ENCODE measurements at regions not wholly inside any gene's neighbourhood (a gene's known extent, or its start where the extent isn't known, plus 50 kb on each side); places are given as distances from the start of the nearest gene placed in this dataset.

DNA sequence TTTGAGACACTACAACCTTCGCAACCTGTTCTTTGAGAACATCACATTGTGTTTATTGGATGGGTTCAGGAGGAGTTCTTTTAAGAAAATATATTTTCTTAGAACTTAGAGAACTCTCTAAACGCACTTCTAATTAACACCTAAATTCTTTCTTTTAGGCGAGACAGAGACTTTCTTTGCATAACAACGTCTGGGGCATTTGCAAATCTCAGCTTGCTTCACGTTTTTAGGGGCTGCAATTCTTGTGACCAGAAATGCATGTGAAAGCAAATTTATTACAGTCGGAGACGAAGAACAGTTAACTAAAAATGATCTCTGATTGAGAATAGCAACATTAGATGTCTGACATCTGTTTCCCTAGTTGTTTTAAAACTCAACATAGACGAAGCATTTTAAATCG lies 568.3 kb upstream of the ZNF717 start:
- TF ChIP-seq, protein P1, sequence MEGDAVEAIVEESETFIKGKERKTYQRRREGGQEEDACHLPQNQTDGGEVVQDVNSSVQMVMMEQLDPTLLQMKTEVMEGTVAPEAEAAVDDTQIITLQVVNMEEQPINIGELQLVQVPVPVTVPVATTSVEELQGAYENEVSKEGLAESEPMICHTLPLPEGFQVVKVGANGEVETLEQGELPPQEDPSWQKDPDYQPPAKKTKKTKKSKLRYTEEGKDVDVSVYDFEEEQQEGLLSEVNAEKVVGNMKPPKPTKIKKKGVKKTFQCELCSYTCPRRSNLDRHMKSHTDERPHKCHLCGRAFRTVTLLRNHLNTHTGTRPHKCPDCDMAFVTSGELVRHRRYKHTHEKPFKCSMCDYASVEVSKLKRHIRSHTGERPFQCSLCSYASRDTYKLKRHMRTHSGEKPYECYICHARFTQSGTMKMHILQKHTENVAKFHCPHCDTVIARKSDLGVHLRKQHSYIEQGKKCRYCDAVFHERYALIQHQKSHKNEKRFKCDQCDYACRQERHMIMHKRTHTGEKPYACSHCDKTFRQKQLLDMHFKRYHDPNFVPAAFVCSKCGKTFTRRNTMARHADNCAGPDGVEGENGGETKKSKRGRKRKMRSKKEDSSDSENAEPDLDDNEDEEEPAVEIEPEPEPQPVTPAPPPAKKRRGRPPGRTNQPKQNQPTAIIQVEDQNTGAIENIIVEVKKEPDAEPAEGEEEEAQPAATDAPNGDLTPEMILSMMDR (IDR thresholded peaks at IDR 0.05; ENCODE audit: insufficient read depth, low read depth, low read length, missing control alignments): no peak
- H3K4me3 ChIP-seq (ENCODE audit: low read depth, low read length): no peak overlapping the region
- no peak for DNase-seq (ENCODE audit: low read depth)

DNA sequence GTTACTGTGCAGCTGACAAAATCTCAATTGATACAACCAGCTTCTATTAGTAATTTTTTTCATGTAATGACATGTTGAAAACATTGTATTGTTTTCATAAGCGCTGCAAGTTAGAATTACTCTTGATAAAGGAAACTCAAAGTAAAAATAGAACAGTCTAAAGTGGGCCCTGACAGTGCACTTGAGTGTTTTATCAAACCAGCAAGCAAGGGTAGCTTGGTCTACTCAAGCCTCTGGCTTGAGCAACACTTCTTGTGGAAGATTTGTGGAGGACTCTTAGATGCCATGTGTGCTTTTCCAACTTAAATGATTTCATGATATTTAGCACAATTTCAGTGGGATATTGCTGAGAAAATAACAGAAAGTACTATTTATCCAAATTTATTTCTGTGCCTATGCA lies 575.7 kb upstream of the ZNF717 start:
- H3K4me3 ChIP-seq (ENCODE audit: low read depth, low read length): no peak overlapping the region; the same call in 1 of the 2 replicates
- no peak for DNase-seq (ENCODE audit: low read depth)
- TF ChIP-seq, protein P1 (IDR thresholded peaks at IDR 0.05; ENCODE audit: insufficient read depth, low read depth, low read length, missing control alignments): no peak

DNA sequence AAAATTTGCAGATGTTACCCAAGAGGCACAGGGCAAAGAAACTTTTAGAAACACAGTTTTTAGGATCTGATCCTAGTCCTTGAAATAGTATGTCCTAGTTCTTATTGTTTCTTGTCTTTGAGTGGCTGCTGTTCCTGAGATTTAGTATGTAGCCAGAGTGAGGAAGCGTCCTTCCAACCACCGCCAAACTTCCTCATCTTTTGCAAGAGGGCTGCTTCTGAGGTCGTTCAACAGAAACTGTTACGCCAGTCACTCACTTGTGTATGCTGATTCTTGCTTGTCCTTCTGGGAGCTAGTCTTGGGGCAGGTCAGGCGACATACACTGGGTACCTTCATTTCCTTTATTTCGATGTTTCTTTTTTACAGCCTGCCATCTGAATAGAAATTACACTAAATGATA lies 577.3 kb upstream of the ZNF717 start:
- no peak overlapping the region for H3K4me3 ChIP-seq (ENCODE audit: low read depth, low read length)
- TF ChIP-seq, protein P1 (IDR thresholded peaks at IDR 0.05; ENCODE audit: insufficient read depth, low read depth, low read length, missing control alignments): no peak
- peak; percentile 36 for DNase-seq (ENCODE audit: low read depth)

DNA sequence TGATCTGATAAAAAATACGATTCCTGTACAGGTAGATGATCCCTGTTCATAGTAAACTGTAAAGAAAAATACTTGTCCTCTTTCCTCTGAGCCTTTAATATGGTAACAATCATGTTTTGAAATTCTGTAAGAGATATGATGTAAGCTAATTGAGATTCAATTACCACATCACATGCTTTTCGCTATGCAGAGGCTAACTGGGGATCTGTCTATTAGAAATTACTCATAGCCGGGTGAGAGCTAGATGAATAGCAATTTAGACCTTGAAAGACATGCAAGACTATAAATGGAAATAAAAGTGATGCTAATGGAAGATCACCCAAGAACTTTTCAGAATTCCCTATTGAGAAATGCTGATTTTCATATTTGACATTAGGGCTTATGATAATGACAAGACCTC lies 579.9 kb upstream of the ZNF717 start:
- DNase-seq (ENCODE audit: low read depth): no peak
- TF ChIP-seq, protein P1 (IDR thresholded peaks at IDR 0.05; ENCODE audit: insufficient read depth, low read depth, low read length, missing control alignments): no peak
- H3K4me3 ChIP-seq (ENCODE audit: low read depth, low read length): no peak overlapping the region

DNA sequence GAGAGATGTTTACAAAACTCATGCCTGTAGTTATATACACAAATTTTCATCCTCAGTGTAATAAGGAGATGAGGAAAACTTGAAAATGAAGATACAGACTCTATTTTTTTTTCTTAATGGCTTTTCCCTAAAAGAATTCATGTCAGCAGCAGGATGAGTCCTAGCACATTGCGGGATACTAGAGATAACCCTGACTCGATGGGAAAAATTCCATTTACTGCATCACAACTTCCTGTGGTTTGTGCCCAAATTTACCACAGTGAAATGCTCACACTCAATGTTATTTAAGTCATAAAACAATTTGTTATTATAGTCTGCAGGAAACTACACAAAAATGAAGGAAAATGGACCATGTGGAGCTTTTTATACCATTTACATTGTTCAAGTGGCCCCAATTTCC lies 581.9 kb upstream of the ZNF717 start:
- TF ChIP-seq, protein P1 (IDR thresholded peaks at IDR 0.05; ENCODE audit: insufficient read depth, low read depth, low read length, missing control alignments): no peak
- DNase-seq (ENCODE audit: low read depth): no peak
- H3K4me3 ChIP-seq (ENCODE audit: low read depth, low read length): no peak overlapping the region

DNA sequence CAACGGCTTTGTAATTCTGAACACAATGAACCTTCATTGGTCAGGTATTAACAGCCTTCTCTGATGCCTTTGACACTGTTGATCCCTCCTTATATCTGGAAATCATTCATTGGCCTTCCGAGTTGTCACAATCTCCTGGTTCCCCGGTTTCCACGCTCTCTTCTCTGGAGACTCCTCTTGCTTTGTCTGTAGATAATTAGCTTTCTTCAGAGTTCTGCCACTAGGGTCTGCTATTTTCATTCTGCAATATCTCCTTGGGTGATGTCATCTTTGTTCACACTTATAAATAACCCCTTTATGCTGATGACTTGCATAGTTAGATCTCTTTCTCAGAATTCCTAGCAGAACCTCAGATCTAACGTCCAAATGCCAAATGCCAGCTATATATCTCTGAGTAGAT lies 583.8 kb upstream of the ZNF717 start:
- TF ChIP-seq, protein P1 (IDR thresholded peaks at IDR 0.05; ENCODE audit: insufficient read depth, low read depth, low read length, missing control alignments): peak; percentile 32
- peak; percentile 28 for DNase-seq (ENCODE audit: low read depth)
- no peak overlapping the region for H3K4me3 ChIP-seq (ENCODE audit: low read depth, low read length)

DNA sequence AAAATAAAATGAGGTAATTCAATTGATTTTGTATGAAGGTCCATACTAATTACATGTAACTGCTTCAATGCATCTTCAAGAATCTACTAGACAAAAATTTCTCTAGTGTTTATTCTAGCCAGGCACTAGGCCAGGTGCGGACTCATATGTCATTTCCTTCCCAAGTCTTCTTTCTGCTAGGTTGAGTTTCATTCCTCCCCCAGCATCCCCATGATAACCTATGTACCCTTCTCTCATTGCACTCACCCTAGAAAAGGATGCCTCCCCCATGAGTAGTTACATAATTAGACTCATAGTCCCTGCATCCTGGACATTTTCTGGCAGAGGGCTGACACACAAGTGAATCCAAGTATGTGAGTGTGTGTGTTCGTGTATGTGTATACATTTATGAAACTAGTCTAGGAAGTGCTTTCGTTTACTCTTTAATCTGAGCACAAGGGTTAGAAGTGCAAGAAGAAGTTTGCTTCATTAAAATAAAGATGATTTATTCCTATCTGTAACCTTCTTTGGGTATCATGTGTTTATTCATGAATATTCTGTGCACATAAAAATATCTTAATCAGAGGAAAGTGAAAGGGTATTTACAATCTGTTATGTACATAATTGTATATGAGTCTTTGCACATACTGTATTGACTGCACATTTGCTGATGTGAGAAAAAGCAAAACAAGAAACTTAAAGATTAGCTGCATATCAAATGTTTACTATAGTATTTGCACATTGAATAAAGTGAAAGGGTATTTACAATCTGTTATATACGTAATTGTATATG lies 585.6 kb upstream of the ZNF717 start:
- peak; percentile 12 for DNase-seq (ENCODE audit: low read depth)
- H3K4me3 ChIP-seq (ENCODE audit: low read depth, low read length): no peak overlapping the region
- TF ChIP-seq, protein P1 (IDR thresholded peaks at IDR 0.05; ENCODE audit: insufficient read depth, low read depth, low read length, missing control alignments): no peak
